WTC11 (cell line): ENCODE measurements at regions not wholly inside any gene's neighbourhood (a gene's known extent, or its start where the extent isn't known, plus 50 kb on each side); places are given as distances from the start of the nearest gene placed in this dataset.
"Not testable (repeated sequence)": the region's sequence is repeated elsewhere in the genome, so short reads cannot be mapped to it uniquely, and the experiment has no call there.

Source experiments
- ATAC-seq: fragments of 200-7000 bp; cut with Tn5 transposase; 2 replicates; pipeline ENCODE4 v1.10.0; 2021; ENCODE audit warnings: mild to moderate bottlenecking, moderate library complexity
- CTCF ChIA-PET: fragments of 300-600 bp; sonication (Branson Sonifier 250); formaldehyde crosslinking; loops from one replicate; lab custom pipeline; 2021; ENCODE audit warnings: antibody characterized with exemption; lab: Charles Lee
- POLR2A ChIA-PET: fragments of 350-600 bp; sonication (Branson Sonifier 250); formaldehyde crosslinking; loops from one replicate; lab custom pipeline; 2021; ENCODE audit warnings: antibody characterized with exemption; lab: Charles Lee
- DNase-seq: peaks from one replicate; pipeline ENCODE4 v3.0.0; 2021; ENCODE audit warnings: low spot score
- H3K27ac Mint-ChIP-seq: 2 replicates; pipeline ENCODE4 v1.8.0; 2021; ENCODE audit warnings: mixed read lengths
- H3K27me3 Mint-ChIP-seq: 2 replicates; pipeline ENCODE4 v1.8.0; 2021; ENCODE audit warnings: low read depth, mild to moderate bottlenecking, moderate library complexity, mixed read lengths
- H3K36me3 Mint-ChIP-seq: 2 replicates; pipeline ENCODE4 v1.8.0; 2021; ENCODE audit warnings: mixed read lengths
- H3K4me1 Mint-ChIP-seq: 2 replicates; pipeline ENCODE4 v1.8.0; 2022; ENCODE audit warnings: mixed read lengths
- H3K4me3 Mint-ChIP-seq: 2 replicates; pipeline ENCODE4 v1.8.0; 2021; ENCODE audit warnings: mild to moderate bottlenecking, moderate library complexity, mixed read lengths
- H3K9me3 Mint-ChIP-seq: 2 replicates; pipeline ENCODE4 v1.8.0; 2021; ENCODE audit warnings: mixed read lengths
- CBFB ChIP-seq: sonication (generic); formaldehyde crosslinking; IDR thresholded peaks from 2 replicates; pipeline ENCODE4 v1.8.1; 2022; ENCODE audit warnings: mild to moderate bottlenecking, low read depth, missing genetic modification reagents
- ELF4 ChIP-seq: sonication (generic); formaldehyde crosslinking; IDR thresholded peaks from 2 replicates; pipeline ENCODE4 v1.8.1; 2022; ENCODE audit warnings: low read depth, mild to moderate bottlenecking, moderate library complexity, missing genetic modification reagents
- EMX1 ChIP-seq: fragments of 250-450 bp; sonication (Bioruptor Pico); IDR thresholded peaks from 2 replicates; pipeline ENCODE4 v1.8.0; 2021; ENCODE audit warnings: mild to moderate bottlenecking
- GABPB1 ChIP-seq: sonication (generic); formaldehyde crosslinking; IDR thresholded peaks from 2 replicates; pipeline ENCODE4 v1.8.1; 2023; ENCODE audit warnings: mild to moderate bottlenecking, missing genetic modification reagents
- GRHL2 ChIP-seq: fragments of 250-450 bp; sonication (Bioruptor Pico); IDR thresholded peaks from 2 replicates; pipeline ENCODE4 v1.8.0; 2022; ENCODE audit warnings: mild to moderate bottlenecking, moderate library complexity; ENCODE audit not compliant: insufficient replicate concordance, severe bottlenecking
- HMGA2 ChIP-seq: fragments of 250-450 bp; sonication (Bioruptor Pico); IDR thresholded peaks from 2 replicates; pipeline ENCODE4 v1.4.0; 2021; ENCODE audit warnings: mild to moderate bottlenecking, moderate library complexity
- KAT7 ChIP-seq: sonication (generic); formaldehyde crosslinking; IDR thresholded peaks from 2 replicates; pipeline ENCODE4 v1.8.1; 2023; ENCODE audit warnings: missing genetic modification reagents, mild to moderate bottlenecking, borderline replicate concordance
- MXD4 ChIP-seq: fragments of 250-450 bp; sonication (Bioruptor Pico); IDR thresholded peaks from 2 replicates; pipeline ENCODE4 v1.8.0; 2021; ENCODE audit warnings: mild to moderate bottlenecking, moderate library complexity, borderline replicate concordance
- MYBL2 ChIP-seq: sonication (generic); formaldehyde crosslinking; IDR thresholded peaks from 2 replicates; pipeline ENCODE4 v1.8.1; 2023; ENCODE audit warnings: mild to moderate bottlenecking, moderate library complexity, missing genetic modification reagents
- STAT6 ChIP-seq: sonication (generic); formaldehyde crosslinking; conservative IDR thresholded peaks from 2 replicates; pipeline ENCODE4 v1.8.1; 2023; ENCODE audit warnings: mild to moderate bottlenecking, low read depth, missing genetic modification reagents, moderate library complexity
- ZBTB21 ChIP-seq: sonication (generic); formaldehyde crosslinking; IDR thresholded peaks from 2 replicates; pipeline ENCODE4 v1.8.1; 2023; ENCODE audit warnings: mild to moderate bottlenecking, missing genetic modification reagents, borderline replicate concordance
- ZBTB43 ChIP-seq: sonication (generic); formaldehyde crosslinking; IDR thresholded peaks from 2 replicates; pipeline ENCODE4 v1.8.1; 2023; ENCODE audit warnings: mild to moderate bottlenecking, missing genetic modification reagents
- ZNF396 ChIP-seq: fragments of 250-450 bp; sonication (Bioruptor Pico); IDR thresholded peaks from 2 replicates; pipeline ENCODE4 v1.8.0; 2021; ENCODE audit warnings: mild to moderate bottlenecking, moderate library complexity, borderline replicate concordance
- ZNF423 ChIP-seq: fragments of 250-450 bp; sonication (Bioruptor Pico); IDR thresholded peaks from 2 replicates; pipeline ENCODE4 v2.1.2; 2022; ENCODE audit warnings: mild to moderate bottlenecking, moderate library complexity
- ZSCAN18 ChIP-seq: fragments of 250-450 bp; sonication (Bioruptor Pico); IDR thresholded peaks from 2 replicates; pipeline ENCODE4 v2.1.2; 2022; ENCODE audit warnings: mild to moderate bottlenecking, moderate library complexity
- TF ChIP-seq, protein P1 (sequence below): fragments of 250-450 bp; sonication (Bioruptor Pico); IDR thresholded peaks from 2 replicates; pipeline ENCODE4 v1.9.0; 2021; ENCODE audit warnings: mild to moderate bottlenecking, borderline replicate concordance
- TF ChIP-seq, protein P2 (sequence below): sonication (generic); formaldehyde crosslinking; IDR thresholded peaks from 2 replicates; pipeline ENCODE4 v1.8.1; 2023; ENCODE audit warnings: mild to moderate bottlenecking, missing genetic modification reagents, moderate library complexity

- TF ChIP-seq ZBTB21 (no peak), GABPB1 (CRISPR knock-in tag) (no peak), ZSCAN18 (CRISPR knock-in tag) (peak; percentile 96), ELF4 (CRISPR knock-in tag) (no peak), ZNF423 (CRISPR knock-in tag) (peak; percentile 51; the same call in 1 of the 2 replicates), STAT6 (no peak), MXD4 (CRISPR knock-in tag) (0 out of 2 replicates have a peak, but pooled peaks have one; percentile 52), GRHL2 (CRISPR knock-in tag) (no peak), EMX1 (0 out of 2 replicates have a peak, but pooled peaks have one; percentile 46), MYBL2 (CRISPR knock-in tag) (no peak), ZNF396 (peak; percentile 67; the same call in 1 of the 2 replicates), KAT7 (CRISPR knock-in tag) (no peak), CBFB (CRISPR knock-in tag) (no peak), ZBTB43 (CRISPR knock-in tag) (no peak), HMGA2 (no peak)
- TF ChIP-seq, protein P1, sequence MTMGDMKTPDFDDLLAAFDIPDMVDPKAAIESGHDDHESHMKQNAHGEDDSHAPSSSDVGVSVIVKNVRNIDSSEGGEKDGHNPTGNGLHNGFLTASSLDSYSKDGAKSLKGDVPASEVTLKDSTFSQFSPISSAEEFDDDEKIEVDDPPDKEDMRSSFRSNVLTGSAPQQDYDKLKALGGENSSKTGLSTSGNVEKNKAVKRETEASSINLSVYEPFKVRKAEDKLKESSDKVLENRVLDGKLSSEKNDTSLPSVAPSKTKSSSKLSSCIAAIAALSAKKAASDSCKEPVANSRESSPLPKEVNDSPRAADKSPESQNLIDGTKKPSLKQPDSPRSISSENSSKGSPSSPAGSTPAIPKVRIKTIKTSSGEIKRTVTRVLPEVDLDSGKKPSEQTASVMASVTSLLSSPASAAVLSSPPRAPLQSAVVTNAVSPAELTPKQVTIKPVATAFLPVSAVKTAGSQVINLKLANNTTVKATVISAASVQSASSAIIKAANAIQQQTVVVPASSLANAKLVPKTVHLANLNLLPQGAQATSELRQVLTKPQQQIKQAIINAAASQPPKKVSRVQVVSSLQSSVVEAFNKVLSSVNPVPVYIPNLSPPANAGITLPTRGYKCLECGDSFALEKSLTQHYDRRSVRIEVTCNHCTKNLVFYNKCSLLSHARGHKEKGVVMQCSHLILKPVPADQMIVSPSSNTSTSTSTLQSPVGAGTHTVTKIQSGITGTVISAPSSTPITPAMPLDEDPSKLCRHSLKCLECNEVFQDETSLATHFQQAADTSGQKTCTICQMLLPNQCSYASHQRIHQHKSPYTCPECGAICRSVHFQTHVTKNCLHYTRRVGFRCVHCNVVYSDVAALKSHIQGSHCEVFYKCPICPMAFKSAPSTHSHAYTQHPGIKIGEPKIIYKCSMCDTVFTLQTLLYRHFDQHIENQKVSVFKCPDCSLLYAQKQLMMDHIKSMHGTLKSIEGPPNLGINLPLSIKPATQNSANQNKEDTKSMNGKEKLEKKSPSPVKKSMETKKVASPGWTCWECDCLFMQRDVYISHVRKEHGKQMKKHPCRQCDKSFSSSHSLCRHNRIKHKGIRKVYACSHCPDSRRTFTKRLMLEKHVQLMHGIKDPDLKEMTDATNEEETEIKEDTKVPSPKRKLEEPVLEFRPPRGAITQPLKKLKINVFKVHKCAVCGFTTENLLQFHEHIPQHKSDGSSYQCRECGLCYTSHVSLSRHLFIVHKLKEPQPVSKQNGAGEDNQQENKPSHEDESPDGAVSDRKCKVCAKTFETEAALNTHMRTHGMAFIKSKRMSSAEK (CRISPR knock-in tag) = 0 out of 2 replicates have a peak, but pooled peaks have one; percentile 87
- TF ChIP-seq, protein P2, sequence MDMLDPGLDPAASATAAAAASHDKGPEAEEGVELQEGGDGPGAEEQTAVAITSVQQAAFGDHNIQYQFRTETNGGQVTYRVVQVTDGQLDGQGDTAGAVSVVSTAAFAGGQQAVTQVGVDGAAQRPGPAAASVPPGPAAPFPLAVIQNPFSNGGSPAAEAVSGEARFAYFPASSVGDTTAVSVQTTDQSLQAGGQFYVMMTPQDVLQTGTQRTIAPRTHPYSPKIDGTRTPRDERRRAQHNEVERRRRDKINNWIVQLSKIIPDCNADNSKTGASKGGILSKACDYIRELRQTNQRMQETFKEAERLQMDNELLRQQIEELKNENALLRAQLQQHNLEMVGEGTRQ (CRISPR knock-in tag) = no peak
Measured at GRCh38 chr6:167481307-167481926, 156.5 kb downstream of the TTLL2 start.

GRCh38 chr6:167482801-167483200, 157.9 kb downstream of the TTLL2 start:
- H3K9me3 Mint-ChIP-seq, H3K36me3 Mint-ChIP-seq, H3K27me3 Mint-ChIP-seq, DNase-seq, ATAC-seq, H3K4me3 Mint-ChIP-seq, POLR2A ChIA-PET, CTCF ChIA-PET, H3K27ac Mint-ChIP-seq: not testable (repeated sequence)
- peaks cover 32% of the 10 kb centered on the region for H3K4me1 Mint-ChIP-seq

More at GRCh38 chr6:167481307-167481926, 156.5 kb downstream of the TTLL2 start:
- H3K27me3 Mint-ChIP-seq = no peaks in the 10 kb centered on the region; the same call in 1 of the 2 replicates
- H3K4me3 Mint-ChIP-seq = no peak overlapping the region
- ChIA-PET POLR2A (no interaction called here), CTCF (no interaction called here)
- DNase-seq (no peak), ATAC-seq (no peak)
- no peaks in the 10 kb centered on the region for H3K36me3 Mint-ChIP-seq
- peaks cover 4% of the 10 kb centered on the region for H3K9me3 Mint-ChIP-seq
- H3K4me1 Mint-ChIP-seq = peaks cover 43% of the 10 kb centered on the region
- no peak overlapping the region for H3K27ac Mint-ChIP-seq
